Activated CD4-positive, alpha-beta T cell treated with anti-CD3 and anti-CD28 coated beads, Interleukin-2, amount 10 ng/mL, durations not matched to agents 24 days and 14 days (primary cell): ENCODE measurements at regions not wholly inside any gene's neighbourhood (a gene's known extent, or its start where the extent isn't known, plus 50 kb on each side); places are given as distances from the start of the nearest gene placed in this dataset.
"Not testable (repeated sequence)": the region's sequence is repeated elsewhere in the genome, so short reads cannot be mapped to it uniquely, and the experiment has no call there.

Experiments used
- DNase-seq: peaks from one replicate; pipeline ENCODE4 v3.0.0; 2022
- H3K27ac Mint-ChIP-seq: one replicate; pipeline ENCODE4 v1.8.0; 2022; ENCODE audit warnings: mild to moderate bottlenecking, mixed read lengths
- H3K27me3 Mint-ChIP-seq: one replicate; pipeline ENCODE4 v1.8.0; 2022; ENCODE audit warnings: mixed read lengths
- H3K36me3 Mint-ChIP-seq: one replicate; pipeline ENCODE4 v1.8.0; 2022; ENCODE audit warnings: low read depth, mild to moderate bottlenecking, mixed read lengths
- H3K4me1 Mint-ChIP-seq: one replicate; pipeline ENCODE4 v1.8.0; 2021; ENCODE audit warnings: mixed read lengths
- H3K4me3 Mint-ChIP-seq: one replicate; pipeline ENCODE4 v1.8.0; 2022; ENCODE audit warnings: mild to moderate bottlenecking, moderate library complexity, mixed read lengths
- H3K9me3 Mint-ChIP-seq: one replicate; pipeline ENCODE4 v1.8.0; 2021; ENCODE audit warnings: mixed read lengths
- intact Hi-C: fragments of 100-400 bp; cut with micrococcal nuclease; formaldehyde crosslinking; loops from one replicate; pipeline ENCODE4 v1.15.1; 2023

- Mint-ChIP-seq H3K9me3 (no peaks in the 10 kb centered on the region), H3K4me3 (no peak overlapping the region), H3K27ac (no peak overlapping the region), H3K4me1 (no peaks in the 10 kb centered on the region), H3K36me3 (no peaks in the 10 kb centered on the region), H3K27me3 (peaks cover 2% of the 10 kb centered on the region)
- no peak for DNase-seq
- intact Hi-C loops: no loop called here
These were observed 360.0 kb downstream of the OSTF1 start for GRCh38 chr9:75448281-75448680.

DNA sequence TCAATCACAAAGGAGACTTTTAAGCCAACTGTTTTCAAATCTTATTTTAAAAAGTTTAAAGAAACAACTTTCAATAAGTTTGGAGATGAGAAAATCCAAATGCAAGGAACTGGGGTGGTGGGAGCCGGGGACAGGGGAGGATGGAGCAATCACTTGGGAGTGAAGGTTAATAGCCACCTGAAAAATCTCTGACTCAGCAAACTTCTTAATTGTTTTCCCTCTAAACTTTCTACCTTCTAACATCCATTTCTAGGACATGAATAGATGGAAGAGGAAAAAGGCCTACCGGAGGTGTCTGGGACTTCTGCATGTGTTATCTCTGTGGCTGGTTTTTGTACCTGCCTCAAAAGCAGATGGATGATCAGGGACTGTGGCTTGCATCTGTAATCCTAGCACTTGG lies 360.6 kb downstream of the OSTF1 start:
- Mint-ChIP-seq H3K4me1 (no peaks in the 10 kb centered on the region), H3K36me3 (no peaks in the 10 kb centered on the region), H3K4me3 (no peak overlapping the region), H3K27me3 (peaks cover 2% of the 10 kb centered on the region), H3K9me3 (no peaks in the 10 kb centered on the region), H3K27ac (no peak overlapping the region)
- DNase-seq: no peak
- intact Hi-C loops: no loop called here

- H3K4me3 Mint-ChIP-seq: no peak overlapping the region
- H3K36me3 Mint-ChIP-seq: no peaks in the 10 kb centered on the region
- intact Hi-C loops: no loop called here
- H3K4me1 Mint-ChIP-seq: no peaks in the 10 kb centered on the region
- H3K27me3 Mint-ChIP-seq: peaks cover 2% of the 10 kb centered on the region
- no peaks in the 10 kb centered on the region for H3K9me3 Mint-ChIP-seq
- H3K27ac Mint-ChIP-seq: no peak overlapping the region
- no peak for DNase-seq
These were observed 362.7 kb downstream of the OSTF1 start for GRCh38 chr9:75451045-75451444.

DNA sequence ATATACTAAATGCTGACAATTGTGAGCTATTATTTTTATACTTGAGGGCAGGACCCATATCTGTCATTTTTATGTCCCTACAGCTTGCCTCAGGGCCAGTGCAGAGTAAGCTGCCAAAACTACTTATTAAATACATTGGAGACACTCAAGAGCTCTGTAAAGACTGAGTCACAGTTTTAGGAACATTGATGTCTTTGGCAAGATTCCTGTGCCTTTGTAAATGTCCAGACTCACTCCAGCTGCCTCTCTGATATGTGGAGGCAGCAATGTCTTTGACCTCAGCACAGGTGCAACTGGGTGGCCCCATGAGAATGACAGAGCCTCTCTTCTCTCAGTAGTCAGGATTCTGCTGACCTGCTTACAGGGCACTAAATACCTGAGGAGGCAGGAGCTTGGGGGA lies 363.2 kb downstream of the OSTF1 start:
- Mint-ChIP-seq H3K4me1 (no peaks in the 10 kb centered on the region), H3K4me3 (no peak overlapping the region), H3K36me3 (no peaks in the 10 kb centered on the region), H3K27me3 (peaks cover 2% of the 10 kb centered on the region), H3K9me3 (no peaks in the 10 kb centered on the region), H3K27ac (no peak overlapping the region)
- intact Hi-C loops: no loop called here
- DNase-seq: no peak

DNA sequence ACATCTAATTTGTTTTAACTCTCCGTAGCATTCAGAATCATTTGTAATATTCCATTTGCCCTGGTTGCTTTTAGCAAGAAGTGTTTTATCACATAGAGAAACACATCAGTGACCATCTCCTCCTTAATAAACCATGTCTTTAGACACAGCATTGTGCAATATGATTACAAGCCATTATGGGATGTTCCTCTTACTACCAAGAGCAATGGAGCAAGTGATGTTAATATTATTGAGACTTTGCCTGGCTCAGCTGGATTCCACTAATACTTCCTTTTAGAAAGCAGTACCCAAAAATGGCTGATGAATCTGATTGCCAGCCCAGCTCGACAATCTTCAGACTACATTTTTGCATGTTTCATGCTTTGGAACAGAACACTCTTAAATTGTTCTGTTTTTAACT lies 364.2 kb downstream of the OSTF1 start:
- no peaks in the 10 kb centered on the region for H3K9me3 Mint-ChIP-seq
- peaks cover 2% of the 10 kb centered on the region for H3K27me3 Mint-ChIP-seq
- intact Hi-C loops: no loop called here

GRCh38 chr9:75454043-75454442 lies 365.7 kb downstream of the OSTF1 start:
- Mint-ChIP-seq H3K27ac (no peak overlapping the region), H3K4me3 (no peak overlapping the region), H3K36me3 (no peaks in the 10 kb centered on the region), H3K27me3 (peaks cover 2% of the 10 kb centered on the region), H3K4me1 (no peaks in the 10 kb centered on the region), H3K9me3 (no peaks in the 10 kb centered on the region)
- DNase-seq: no peak
- intact Hi-C loops: no loop called here

More for the DNA sequence above, 364.2 kb downstream of the OSTF1 start:
- no peaks in the 10 kb centered on the region for H3K36me3 Mint-ChIP-seq
- H3K4me1 Mint-ChIP-seq: no peaks in the 10 kb centered on the region
- no peak overlapping the region for H3K4me3 Mint-ChIP-seq
- DNase-seq: no peak
- no peak overlapping the region for H3K27ac Mint-ChIP-seq

DNA sequence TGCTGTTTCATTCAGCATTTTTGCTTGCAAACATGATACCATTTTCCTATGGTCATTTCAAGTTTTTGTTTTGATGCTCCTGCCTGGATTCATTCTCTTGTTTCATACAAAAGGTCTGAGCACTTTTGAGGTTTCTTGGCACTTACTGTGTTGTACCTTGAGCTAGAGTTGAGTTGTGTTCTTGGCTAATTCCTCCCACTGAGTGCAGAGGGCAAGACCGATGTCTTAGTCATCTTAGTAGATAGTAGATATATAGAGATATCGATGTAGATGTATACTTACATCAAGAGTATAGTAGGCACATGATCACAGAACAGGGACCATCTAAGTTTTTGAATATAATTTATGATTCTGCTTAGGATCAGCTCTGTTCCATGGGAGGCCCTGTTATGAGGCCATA lies 366.6 kb downstream of the OSTF1 start:
- intact Hi-C loops: no loop called here
- no peaks in the 10 kb centered on the region for H3K4me1 Mint-ChIP-seq
- H3K9me3 Mint-ChIP-seq: no peaks in the 10 kb centered on the region
- no peak for DNase-seq
- no peaks in the 10 kb centered on the region for H3K36me3 Mint-ChIP-seq
- no peak overlapping the region for H3K27ac Mint-ChIP-seq
- no peak overlapping the region for H3K4me3 Mint-ChIP-seq
- peaks cover 2% of the 10 kb centered on the region for H3K27me3 Mint-ChIP-seq

DNA sequence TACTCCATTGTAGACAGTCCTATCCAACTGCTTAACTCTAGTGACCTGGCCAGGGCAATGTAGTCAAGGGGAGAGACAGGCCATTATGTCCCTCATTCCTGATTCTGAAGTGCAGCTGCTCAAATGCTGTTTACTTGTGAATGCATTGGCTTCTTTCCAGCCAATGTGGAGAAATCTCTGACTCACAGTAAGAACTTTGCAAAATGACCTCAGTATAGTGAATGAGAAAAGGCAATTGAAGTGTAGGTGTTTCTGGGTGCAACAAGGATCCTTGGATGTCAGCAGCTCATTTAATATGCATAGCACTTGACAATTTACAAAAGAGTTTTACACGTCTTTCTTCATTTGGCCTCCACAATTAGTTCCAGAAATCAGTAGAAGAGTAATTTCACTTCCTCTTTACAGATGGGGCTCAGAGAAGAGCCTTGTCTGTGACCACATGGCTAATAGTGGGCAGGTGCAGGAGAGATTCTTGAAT lies 367.2 kb downstream of the OSTF1 start:
- Mint-ChIP-seq H3K27ac (no peak overlapping the region), H3K4me1 (no peaks in the 10 kb centered on the region), H3K9me3 (no peaks in the 10 kb centered on the region), H3K27me3 (no peaks in the 10 kb centered on the region), H3K36me3 (no peaks in the 10 kb centered on the region), H3K4me3 (no peak overlapping the region)
- no peak for DNase-seq
- intact Hi-C loops: no loop called here

GRCh38 chr9:75456698-75457097 lies 368.4 kb downstream of the OSTF1 start:
- DNase-seq: no peak
- H3K4me1 Mint-ChIP-seq: no peaks in the 10 kb centered on the region
- no peak overlapping the region for H3K27ac Mint-ChIP-seq
- H3K4me3 Mint-ChIP-seq: no peak overlapping the region
- H3K36me3 Mint-ChIP-seq: no peaks in the 10 kb centered on the region
- H3K27me3 Mint-ChIP-seq: no peaks in the 10 kb centered on the region
- intact Hi-C loops: no loop called here
- H3K9me3 Mint-ChIP-seq: no peaks in the 10 kb centered on the region

- H3K27ac Mint-ChIP-seq: no peak overlapping the region
- intact Hi-C loops: no loop called here
- no peak for DNase-seq
- no peaks in the 10 kb centered on the region for H3K36me3 Mint-ChIP-seq
- no peak overlapping the region for H3K4me3 Mint-ChIP-seq
- no peaks in the 10 kb centered on the region for H3K27me3 Mint-ChIP-seq
- no peaks in the 10 kb centered on the region for H3K4me1 Mint-ChIP-seq
- H3K9me3 Mint-ChIP-seq: no peaks in the 10 kb centered on the region
These were observed 369.2 kb downstream of the OSTF1 start for GRCh38 chr9:75457474-75458011.

DNA sequence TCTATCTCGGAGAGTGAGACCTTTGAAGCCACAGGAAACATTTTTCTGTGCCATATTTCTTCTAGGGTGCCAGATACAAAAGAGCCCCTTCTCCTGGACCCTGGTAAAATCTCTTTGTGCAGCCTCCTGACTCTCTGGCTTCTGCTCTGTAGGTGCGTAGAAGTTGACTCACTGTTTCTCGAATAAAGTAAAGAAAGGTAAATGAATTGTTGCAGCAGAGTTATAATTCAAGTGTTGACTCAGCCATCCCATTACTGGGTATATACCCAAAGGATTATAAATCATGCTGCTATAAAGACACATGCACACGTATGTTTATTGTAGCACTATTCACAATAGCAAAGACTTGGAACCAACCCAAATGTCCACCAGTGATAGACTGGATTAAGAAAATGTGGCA lies 371.0 kb downstream of the OSTF1 start:
- H3K4me3 Mint-ChIP-seq, H3K27me3 Mint-ChIP-seq, H3K9me3 Mint-ChIP-seq, H3K4me1 Mint-ChIP-seq, DNase-seq, intact Hi-C loops, H3K27ac Mint-ChIP-seq, H3K36me3 Mint-ChIP-seq: not testable (repeated sequence)

- DNase-seq: no peak
- no peak overlapping the region for H3K27ac Mint-ChIP-seq
- intact Hi-C loops: no loop called here
- H3K36me3 Mint-ChIP-seq: no peaks in the 10 kb centered on the region
- H3K9me3 Mint-ChIP-seq: no peaks in the 10 kb centered on the region
- no peaks in the 10 kb centered on the region for H3K4me1 Mint-ChIP-seq
- no peak overlapping the region for H3K4me3 Mint-ChIP-seq
- H3K27me3 Mint-ChIP-seq: no peaks in the 10 kb centered on the region
These were observed 372.9 kb downstream of the OSTF1 start for GRCh38 chr9:75461183-75461582.

DNA sequence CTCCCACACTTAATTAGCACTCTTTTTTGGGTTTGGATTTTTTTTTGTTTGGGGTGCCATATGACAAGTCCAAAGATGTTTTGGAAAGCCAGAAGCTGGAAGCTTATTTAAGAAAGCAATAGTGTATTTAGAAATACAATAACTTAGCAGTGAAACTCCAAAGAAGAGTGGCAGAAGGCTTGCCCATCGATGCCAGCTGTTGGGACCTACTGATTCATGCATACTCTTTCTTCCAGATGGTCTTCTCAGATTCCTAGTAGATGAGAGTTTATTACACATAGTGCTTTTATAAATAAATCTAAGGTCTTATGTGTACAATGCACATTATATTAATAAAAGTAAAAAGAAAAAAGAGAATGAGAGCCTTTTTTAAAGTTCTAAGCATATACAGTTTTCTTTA lies 374.6 kb downstream of the OSTF1 start:
- H3K36me3 Mint-ChIP-seq: no peaks in the 10 kb centered on the region
- DNase-seq: no peak
- no peaks in the 10 kb centered on the region for H3K9me3 Mint-ChIP-seq
- H3K4me3 Mint-ChIP-seq: no peak overlapping the region
- H3K27me3 Mint-ChIP-seq: no peaks in the 10 kb centered on the region
- H3K4me1 Mint-ChIP-seq: no peaks in the 10 kb centered on the region
- intact Hi-C loops: no loop called here
- no peak overlapping the region for H3K27ac Mint-ChIP-seq

DNA sequence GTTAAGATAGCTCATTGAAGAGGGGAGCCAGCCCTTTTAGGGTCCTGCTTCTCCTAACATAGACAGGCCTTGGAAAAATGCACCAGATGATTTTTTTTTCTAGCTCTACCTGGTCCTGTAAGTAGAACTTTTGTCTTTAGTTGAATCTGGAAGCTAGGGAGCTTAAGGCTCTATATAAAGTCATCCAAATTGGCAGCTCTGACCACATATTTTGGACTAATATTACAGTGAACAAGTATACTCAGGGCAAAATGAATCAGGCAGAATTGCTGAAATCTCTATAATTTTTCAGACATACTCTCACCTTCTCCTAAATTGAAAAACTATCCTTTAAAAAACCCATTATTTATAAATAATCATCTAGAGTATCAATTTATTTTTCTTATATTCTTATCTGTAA lies 375.6 kb downstream of the OSTF1 start:
- no peaks in the 10 kb centered on the region for H3K4me1 Mint-ChIP-seq
- DNase-seq: no peak

GRCh38 chr9:75464726-75465125 lies 376.4 kb downstream of the OSTF1 start:
- intact Hi-C loops: no loop called here
- no peaks in the 10 kb centered on the region for H3K4me1 Mint-ChIP-seq
- no peaks in the 10 kb centered on the region for H3K27me3 Mint-ChIP-seq
- no peak for DNase-seq
- H3K9me3 Mint-ChIP-seq: no peaks in the 10 kb centered on the region
- H3K4me3 Mint-ChIP-seq: no peak overlapping the region
- no peaks in the 10 kb centered on the region for H3K36me3 Mint-ChIP-seq
- no peak overlapping the region for H3K27ac Mint-ChIP-seq

More for the DNA sequence above, 375.6 kb downstream of the OSTF1 start:
- intact Hi-C loops: no loop called here
- Mint-ChIP-seq H3K27ac (no peak overlapping the region), H3K9me3 (no peaks in the 10 kb centered on the region), H3K27me3 (no peaks in the 10 kb centered on the region), H3K36me3 (no peaks in the 10 kb centered on the region), H3K4me3 (no peak overlapping the region)
